Stimulated activated CD8-positive, alpha-beta memory T cell treated with anti-CD3 and anti-CD28 coated beads, Interleukin-7, amount 100 ng/mL, for 24 hours (primary cell): ENCODE measurements at regions not wholly inside any gene's neighbourhood (a gene's known extent, or its start where the extent isn't known, plus 50 kb on each side); places are given as distances from the start of the nearest gene placed in this dataset.
"Not testable (repeated sequence)": the region's sequence is repeated elsewhere in the genome, so short reads cannot be mapped to it uniquely, and the experiment has no call there.

Experiments
- DNase-seq: peaks from one replicate; pipeline ENCODE4 v3.0.0-alpha.2; 2020; ENCODE audit warnings: low read depth

DNA sequence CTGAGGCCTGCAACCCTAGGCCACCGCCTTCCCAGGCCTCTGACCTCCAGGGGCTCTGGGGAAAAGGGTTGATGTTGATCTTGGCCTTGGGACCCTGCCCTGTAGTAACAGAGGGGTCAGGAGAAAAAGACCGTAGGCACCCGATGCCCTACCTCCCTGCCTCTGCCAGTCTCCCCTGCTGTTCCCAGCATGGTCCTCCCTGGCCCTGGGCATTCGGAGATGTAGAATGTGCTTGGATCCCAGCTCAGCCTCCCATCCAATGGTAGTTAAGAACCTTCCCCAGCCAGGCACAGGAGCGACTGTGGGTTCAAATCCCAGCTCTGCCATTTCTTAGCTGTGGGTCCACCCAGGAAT, 72.0 kb upstream of the TARDBP start:
- no peak for DNase-seq

DNA sequence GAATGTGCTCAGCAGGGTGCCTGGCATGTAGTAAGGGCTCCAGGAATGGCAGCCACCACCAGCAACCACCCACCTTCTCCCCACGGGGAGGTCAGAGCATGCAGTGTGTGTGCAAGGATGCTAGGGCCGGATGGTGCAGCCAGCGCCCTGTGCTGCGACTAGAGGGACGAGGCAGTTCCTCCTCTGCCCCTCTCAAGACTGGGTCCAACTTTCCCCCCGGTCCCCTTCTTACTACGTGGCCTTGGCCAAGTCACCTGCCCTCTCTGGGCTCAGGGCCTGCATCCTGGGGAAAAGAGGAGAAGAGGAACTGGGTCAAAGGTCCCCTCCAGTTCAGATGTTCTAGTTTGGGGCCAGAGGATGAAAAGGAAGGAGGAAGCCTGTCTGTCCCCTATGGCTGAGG, 71.6 kb upstream of the TARDBP start:
- DNase-seq, result no peak

DNA sequence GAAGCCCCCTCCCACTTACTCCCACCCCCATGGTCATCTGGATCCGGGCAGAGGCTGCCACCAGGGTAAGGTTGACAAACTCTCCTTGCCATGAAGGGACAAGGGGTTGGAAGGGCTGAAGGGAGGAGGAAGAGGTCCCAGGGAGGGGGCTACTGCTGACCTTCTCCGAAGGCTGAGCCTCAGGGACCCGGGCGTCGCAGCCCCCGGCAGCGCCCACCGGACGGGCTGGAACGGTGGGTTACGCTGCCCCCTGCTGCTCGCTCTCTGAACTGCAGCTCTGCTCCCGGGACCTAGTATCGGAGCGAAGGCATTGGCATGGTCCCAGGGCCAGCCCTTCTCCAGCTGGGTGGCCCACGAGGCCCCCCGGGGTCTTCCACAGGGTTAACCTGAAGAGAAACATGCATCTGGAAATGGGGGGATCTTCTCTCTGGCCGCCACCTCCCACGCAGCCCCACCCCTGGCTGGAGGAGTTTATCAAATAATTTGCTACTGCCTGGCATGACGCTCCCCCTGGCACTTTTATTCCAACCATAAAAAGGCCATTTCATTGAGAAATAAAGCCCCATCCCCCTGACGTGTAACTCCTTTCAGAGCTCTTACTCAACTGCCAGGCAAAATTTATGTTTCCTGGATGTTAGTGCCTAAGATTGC, 70.4 kb upstream of the TARDBP start:
- DNase-seq, result peak; percentile 56

- DNase-seq, result no peak
Measured at GRCh38 chr1:10942542-10942912, 69.9 kb upstream of the TARDBP start.

DNA sequence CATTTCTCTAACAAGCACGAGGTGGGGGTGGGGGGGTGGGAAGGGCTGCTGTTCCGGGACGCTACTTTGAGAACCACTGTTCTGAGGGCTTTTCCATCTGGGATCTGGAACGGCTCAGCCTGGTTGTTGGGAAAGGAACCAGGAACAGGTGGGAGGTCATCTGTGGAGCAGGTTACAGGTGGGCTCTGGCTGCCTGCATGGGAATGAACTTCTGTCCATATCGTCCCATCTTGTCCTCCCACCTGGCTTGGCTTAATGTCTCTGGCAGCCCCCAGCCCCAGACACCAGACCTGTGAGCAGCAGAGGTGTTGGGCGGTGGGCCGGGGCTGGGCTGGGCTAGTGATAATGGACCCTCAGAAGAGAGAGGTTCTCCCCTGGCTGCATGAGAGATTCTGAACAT, 69.4 kb upstream of the TARDBP start:
- no peak for DNase-seq

DNA sequence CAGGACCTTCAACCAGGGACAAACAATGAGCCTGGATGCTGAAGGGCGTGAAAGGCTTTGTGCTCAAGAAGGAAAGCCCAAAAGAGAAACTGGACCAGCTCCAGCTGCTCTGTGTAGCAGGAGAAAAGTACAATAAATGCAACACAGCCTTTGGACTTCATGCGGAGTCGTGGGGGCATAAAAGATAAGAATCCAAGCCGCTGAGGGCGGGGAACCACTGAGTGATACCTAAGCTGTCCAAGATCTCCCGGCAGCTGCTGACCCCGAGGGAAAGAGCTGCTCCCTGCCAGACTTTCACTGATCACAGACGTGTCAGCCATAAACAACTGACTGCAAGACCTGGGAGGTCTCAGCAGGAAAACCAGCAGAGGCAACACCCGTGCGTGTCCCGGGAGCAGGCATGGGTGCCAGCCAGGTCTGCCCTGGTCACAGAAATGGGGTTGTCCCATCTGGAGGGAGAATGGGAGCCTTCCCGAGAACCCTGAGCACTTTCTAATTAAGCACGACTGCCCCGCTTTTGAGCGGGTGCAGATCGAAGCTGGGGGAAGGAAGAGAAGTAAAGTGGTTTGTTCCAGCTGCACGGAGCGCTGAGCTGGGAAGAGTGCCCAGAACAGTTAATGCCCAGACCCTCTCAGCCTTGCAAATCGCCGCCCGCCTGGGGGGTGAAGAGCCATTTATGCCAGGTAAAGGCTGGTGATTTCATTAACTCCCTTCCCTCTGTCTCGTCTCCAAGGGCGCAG, 68.3 kb upstream of the TARDBP start:
- DNase-seq, result no peak

DNA sequence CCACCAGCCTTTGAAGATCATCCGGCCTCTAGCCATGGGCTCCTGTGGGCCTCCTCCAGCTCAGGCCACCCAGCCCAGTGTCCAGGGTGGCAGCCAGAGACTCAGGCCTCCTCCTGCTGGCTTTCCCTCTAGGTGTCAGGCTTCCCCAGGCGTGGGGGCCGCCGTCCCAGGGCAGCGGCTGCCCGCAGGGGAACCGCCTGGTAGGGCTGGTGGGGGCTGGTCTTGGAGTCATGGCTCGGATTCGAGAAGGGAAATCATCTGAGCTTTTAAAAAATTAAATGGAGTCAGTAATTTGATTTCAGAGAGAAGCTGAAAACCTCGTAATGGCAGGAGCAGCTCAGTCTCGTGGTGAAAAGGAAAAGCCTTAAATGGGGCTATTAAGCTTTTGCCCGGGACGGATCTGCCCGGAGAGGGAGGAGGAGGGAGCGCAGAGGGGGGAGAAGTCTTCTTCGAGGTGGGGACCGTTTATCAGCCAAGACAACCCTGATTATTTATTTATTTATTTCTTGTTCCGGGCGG, 66.4 kb upstream of the TARDBP start:
- no peak for DNase-seq

DNA sequence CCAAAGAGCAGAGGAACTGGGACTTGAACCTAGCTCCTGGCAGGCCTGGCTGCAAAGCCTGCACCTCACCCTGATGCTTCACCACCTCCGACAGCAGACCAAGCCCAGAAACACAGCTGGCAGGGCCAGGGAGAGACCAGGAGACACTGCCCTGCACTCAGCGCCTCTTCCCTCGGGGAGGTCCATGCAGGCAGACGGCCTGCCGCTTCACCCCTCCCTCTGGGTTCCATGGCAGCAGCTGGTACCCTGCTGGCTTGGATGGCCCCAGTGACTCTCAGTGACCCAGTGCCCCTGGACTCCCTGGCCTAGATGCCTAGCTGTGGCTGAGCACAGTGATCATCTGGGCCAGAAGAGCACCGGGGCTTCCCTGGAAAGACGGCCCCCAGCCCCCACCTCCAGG, 65.3 kb upstream of the TARDBP start:
- DNase-seq, result no peak

GRCh38 chr1:10947691-10948462, 64.6 kb upstream of the TARDBP start:
- DNase-seq, result no peak

DNA sequence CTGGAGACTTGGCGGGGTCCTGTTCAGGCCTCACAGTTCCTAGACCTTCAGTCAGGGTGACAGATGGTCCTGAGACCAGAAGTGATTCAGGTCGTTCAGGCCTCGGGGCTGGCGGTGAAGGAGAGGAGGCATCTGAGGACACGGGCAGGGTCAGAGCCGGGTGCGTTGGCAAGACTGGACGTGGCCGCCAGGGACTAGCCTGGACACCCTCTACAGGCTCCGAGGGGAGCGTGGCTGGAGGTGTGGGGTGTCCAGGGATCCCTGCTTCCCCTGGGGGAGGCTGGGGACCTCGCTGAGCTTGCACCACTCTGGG, 64.0 kb upstream of the TARDBP start:
- no peak for DNase-seq

GRCh38 chr1:10950316-10951172, 61.9 kb upstream of the TARDBP start:
- no peak for DNase-seq

DNA sequence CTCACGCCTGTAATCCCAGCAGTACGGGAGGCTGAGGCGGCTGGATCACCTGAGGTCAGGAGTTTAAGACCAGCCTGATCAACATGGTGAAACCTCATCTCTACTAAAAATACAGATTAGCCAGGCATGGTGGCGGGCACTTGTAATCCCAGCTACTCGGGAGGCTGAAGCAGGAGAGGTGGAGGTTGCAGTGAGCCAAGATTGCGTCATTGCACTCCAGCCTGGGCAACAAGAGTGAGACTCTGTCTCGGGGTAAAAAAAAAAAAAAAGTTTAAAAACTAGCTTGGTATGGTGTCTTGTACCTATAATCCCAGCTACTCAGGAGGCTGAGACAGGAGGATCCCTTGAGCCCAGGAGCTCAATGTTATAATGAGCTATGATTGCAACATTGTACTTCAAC, 61.2 kb upstream of the TARDBP start:
- not testable (repeated sequence) for DNase-seq

- DNase-seq, result no peak
Measured at GRCh38 chr1:10951961-10952360, 60.5 kb upstream of the TARDBP start.

DNA sequence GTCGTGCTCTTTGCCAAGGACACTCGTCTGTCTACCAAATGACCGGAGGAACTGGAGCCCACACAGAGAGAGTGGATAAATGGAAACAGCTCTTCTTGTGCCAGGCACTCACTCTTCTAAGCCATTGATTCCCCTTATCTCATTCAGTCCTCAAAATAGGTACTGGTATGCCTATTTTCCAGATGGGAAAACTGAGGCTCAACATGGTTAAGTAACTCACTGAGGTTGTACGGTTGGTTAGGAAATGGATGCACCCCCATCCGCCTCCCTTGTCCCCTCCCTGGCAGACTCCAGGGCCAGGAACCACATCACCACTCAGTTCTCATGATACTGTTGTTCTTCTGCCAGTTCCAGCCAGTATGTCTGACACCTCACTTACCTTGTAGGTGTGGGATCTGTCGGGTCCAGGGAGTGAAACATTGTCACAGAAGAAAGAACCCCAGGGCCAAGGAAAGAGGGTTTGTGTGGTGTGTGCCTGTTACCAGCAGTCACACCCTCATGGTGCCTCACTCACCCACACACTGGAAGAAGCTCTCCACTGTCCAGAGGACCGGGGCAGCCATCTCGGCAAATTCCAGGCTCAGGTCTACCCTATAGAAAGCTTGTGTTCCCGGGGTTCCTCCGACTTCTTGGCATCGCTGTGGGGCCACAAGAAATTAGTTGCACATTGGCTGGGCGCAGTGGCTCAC, 58.8 kb upstream of the TARDBP start:
- no peak for DNase-seq

DNA sequence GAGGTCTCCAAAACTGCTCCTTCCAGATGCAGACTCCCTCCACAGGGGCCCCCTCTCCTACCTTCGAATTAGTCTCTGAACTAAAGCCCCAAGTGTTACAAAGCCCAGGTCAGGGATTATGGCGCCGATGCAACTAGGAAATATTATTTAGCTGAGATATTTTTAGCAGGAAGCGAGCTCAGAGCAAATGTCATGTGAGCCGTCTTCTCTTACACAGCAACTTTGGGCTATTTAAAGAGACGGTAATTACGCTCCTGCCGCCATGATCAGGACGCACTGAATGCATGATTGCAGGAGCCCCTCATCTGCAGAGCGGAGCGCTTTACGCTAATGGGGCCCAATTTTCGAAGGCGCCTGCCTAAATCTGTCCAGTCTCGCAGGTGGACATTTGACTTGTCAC, 55.3 kb upstream of the TARDBP start:
- no peak for DNase-seq

GRCh38 chr1:10958614-10959013, 53.8 kb upstream of the TARDBP start:
- DNase-seq, result no peak

GRCh38 chr1:10960411-10961299, 51.8 kb upstream of the TARDBP start:
- DNase-seq, result peak; percentile 71

GRCh38 chr1:10961300-10961833, 51.1 kb upstream of the TARDBP start:
- no peak for DNase-seq

DNA sequence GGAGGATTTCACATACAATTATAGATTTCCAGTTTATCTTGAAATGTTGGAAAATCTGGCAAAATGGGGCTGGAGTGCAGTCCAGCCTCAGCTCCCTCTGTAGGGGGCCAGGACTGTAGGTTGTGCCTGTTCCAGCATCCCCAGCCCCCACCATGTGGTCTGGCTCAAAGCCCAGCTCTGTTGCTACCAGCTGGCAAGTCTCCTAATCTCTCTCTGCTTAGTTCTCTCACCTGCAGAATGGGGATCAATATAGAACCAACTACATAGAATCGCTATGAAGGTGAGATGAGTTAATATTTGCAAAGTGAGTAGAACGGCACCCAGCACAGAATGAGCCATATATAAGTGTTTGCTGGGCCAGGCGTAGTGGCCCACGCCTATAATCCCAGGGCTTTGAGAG, 50.0 kb upstream of the TARDBP start:
- no peak for DNase-seq
